OCI-LY3 (cell line): ENCODE measurements at regions not wholly inside any gene's neighbourhood (a gene's known extent, or its start where the extent isn't known, plus 50 kb on each side); places are given as distances from the start of the nearest gene placed in this dataset.

Experiments used
- H2AFZ ChIP-seq: fragments of 200-600, 300-600 bp; shearing (Covaris generic); 2 replicates; pipeline ENCODE4 v1.6.0; 2014; ENCODE audit warnings: antibody characterized with exemption, low read depth, low read length
- H3K27ac ChIP-seq: fragments of 200-600, 300-600 bp; sonication (generic); 2 replicates; pipeline ENCODE4 v1.5.1; 2014; ENCODE audit warnings: mild to moderate bottlenecking, low read length, moderate library complexity, mixed read lengths
- H3K27me3 ChIP-seq: fragments of 200-600, 300-600 bp; sonication (generic); 2 replicates; pipeline ENCODE4 v1.6.1; 2014; ENCODE audit warnings: low read depth, low read length, mixed read lengths
- H3K36me3 ChIP-seq: fragments of 200-600, 300-600 bp; sonication (generic); replicated peaks from 2 replicates; pipeline ENCODE3; 2014; ENCODE audit warnings: low read depth, low read length, mixed read lengths
- H3K4me1 ChIP-seq: fragments of 300-600, 200-600 bp; sonication (generic); 2 replicates; pipeline ENCODE4 v1.6.1; 2014; ENCODE audit warnings: low read length, mixed read lengths
- H3K4me2 ChIP-seq: fragments of 200-600, 300-600 bp; sonication (generic); 2 replicates; pipeline ENCODE4 v1.6.1; 2014; ENCODE audit warnings: low read length, mixed read lengths
- H3K4me3 ChIP-seq: fragments of 300-600, 200-600 bp; sonication (generic); 2 replicates; pipeline ENCODE4 v1.5.1; 2014; ENCODE audit warnings: antibody characterized with exemption, mild to moderate bottlenecking, low read length, moderate library complexity
- H3K79me2 ChIP-seq: fragments of 300-600, 200-600 bp; shearing (Covaris generic); 2 replicates; pipeline ENCODE4 v1.6.1; 2014; ENCODE audit warnings: mild to moderate bottlenecking, low read length, mixed read lengths
- H3K9ac ChIP-seq: fragments of 300-600, 200-600 bp; shearing (Covaris generic); 2 replicates; pipeline ENCODE4 v1.6.0; 2014; ENCODE audit warnings: mild to moderate bottlenecking, low read length, moderate library complexity
- H3K9me3 ChIP-seq: fragments of 200-600, 300-600 bp; shearing (Covaris generic); 2 replicates; pipeline ENCODE4 v1.6.1; 2014; ENCODE audit warnings: low read length, mixed read lengths; ENCODE audit not compliant: insufficient read depth
- H4K20me1 ChIP-seq: fragments of 200-600, 300-600 bp; sonication (generic); 2 replicates; pipeline ENCODE4 v1.6.1; 2016; ENCODE audit warnings: low read length, mixed read lengths; ENCODE audit not compliant: insufficient read depth
- CTCF ChIP-seq: fragments of 200-600, 300-600 bp; sonication (generic); IDR thresholded peaks from 2 replicates; pipeline ENCODE4 v1.5.1; 2014; ENCODE audit warnings: antibody characterized with exemption, low read length, low read depth
- EZH2phosphoT487 ChIP-seq: fragments of 200-600 bp; shearing (Covaris generic); IDR thresholded peaks from 2 replicates; pipeline ENCODE4 v1.6.1; 2018; ENCODE audit warnings: antibody characterized with exemption, mixed run types, low read depth

- Histone ChIP-seq H3K79me2 (no peaks in the 10 kb centered on the region), H3K27ac (no peak overlapping the region), H3K9ac (no peak overlapping the region), H3K4me2 (no peak overlapping the region), H3K36me3 (no peaks in the 10 kb centered on the region), H3K4me1 (no peaks in the 10 kb centered on the region), H3K27me3 (no peaks in the 10 kb centered on the region), H3K9me3 (no peaks in the 10 kb centered on the region), H4K20me1 (no peaks in the 10 kb centered on the region), H2AFZ (no peak overlapping the region), H3K4me3 (no peak overlapping the region)
- no peak for TF ChIP-seq CTCF
- TF ChIP-seq EZH2phosphoT487 = no peak
These were observed 496.8 kb downstream of the CENPC start for GRCh38 chr4:67048530-67048929.

- no peak overlapping the region for H3K4me3 ChIP-seq
- no peaks in the 10 kb centered on the region for H3K4me1 ChIP-seq
- no peak for TF ChIP-seq EZH2phosphoT487
- TF ChIP-seq CTCF = no peak
- no peaks in the 10 kb centered on the region for H3K27me3 ChIP-seq
- no peak overlapping the region for H3K27ac ChIP-seq
- no peak overlapping the region for H3K9ac ChIP-seq
- H4K20me1 ChIP-seq = no peaks in the 10 kb centered on the region
- H3K79me2 ChIP-seq = no peaks in the 10 kb centered on the region
- H3K4me2 ChIP-seq = no peak overlapping the region
- no peak overlapping the region for H2AFZ ChIP-seq
- no peaks in the 10 kb centered on the region for H3K36me3 ChIP-seq
- no peaks in the 10 kb centered on the region for H3K9me3 ChIP-seq
These were observed 505.0 kb downstream of the CENPC start for GRCh38 chr4:67040315-67040714.

GRCh38 chr4:67038228-67038566 is 507.1 kb downstream of the CENPC start:
- Histone ChIP-seq H4K20me1 (no peaks in the 10 kb centered on the region), H3K9me3 (no peaks in the 10 kb centered on the region), H3K4me3 (no peak overlapping the region), H3K27ac (no peak overlapping the region), H3K27me3 (no peaks in the 10 kb centered on the region), H3K79me2 (no peaks in the 10 kb centered on the region), H3K9ac (no peak overlapping the region), H2AFZ (no peak overlapping the region), H3K4me2 (no peak overlapping the region), H3K36me3 (no peaks in the 10 kb centered on the region), H3K4me1 (no peaks in the 10 kb centered on the region)
- TF ChIP-seq EZH2phosphoT487 (no peak), CTCF (no peak)

- no peaks in the 10 kb centered on the region for H3K9me3 ChIP-seq
- no peaks in the 10 kb centered on the region for H3K4me1 ChIP-seq
- H2AFZ ChIP-seq = no peak overlapping the region
- TF ChIP-seq EZH2phosphoT487 (no peak), CTCF (no peak)
- no peaks in the 10 kb centered on the region for H3K79me2 ChIP-seq
- H3K4me2 ChIP-seq = no peak overlapping the region
- no peaks in the 10 kb centered on the region for H3K27me3 ChIP-seq
- H3K9ac ChIP-seq = no peak overlapping the region
- no peaks in the 10 kb centered on the region for H3K36me3 ChIP-seq
- no peak overlapping the region for H3K4me3 ChIP-seq
- no peaks in the 10 kb centered on the region for H4K20me1 ChIP-seq
- no peak overlapping the region for H3K27ac ChIP-seq
These were observed 507.6 kb downstream of the CENPC start for GRCh38 chr4:67037504-67038227.
